WTC11 (cell line): ENCODE measurements at regions not wholly inside any gene's neighbourhood (a gene's known extent, or its start where the extent isn't known, plus 50 kb on each side); places are given as distances from the start of the nearest gene placed in this dataset.

ENCODE experiments used
- ATAC-seq: fragments of 200-7000 bp; cut with Tn5 transposase; 2 replicates; pipeline ENCODE4 v1.10.0; 2021; ENCODE audit warnings: mild to moderate bottlenecking, moderate library complexity
- CTCF ChIA-PET: fragments of 300-600 bp; sonication (Branson Sonifier 250); formaldehyde crosslinking; loops from one replicate; lab custom pipeline; 2021; ENCODE audit warnings: antibody characterized with exemption; lab: Charles Lee
- POLR2A ChIA-PET: fragments of 350-600 bp; sonication (Branson Sonifier 250); formaldehyde crosslinking; loops from one replicate; lab custom pipeline; 2021; ENCODE audit warnings: antibody characterized with exemption; lab: Charles Lee
- DNase-seq: peaks from one replicate; pipeline ENCODE4 v3.0.0; 2021; ENCODE audit warnings: low spot score
- H3K27ac Mint-ChIP-seq: 2 replicates; pipeline ENCODE4 v1.8.0; 2021; ENCODE audit warnings: mixed read lengths
- H3K27me3 Mint-ChIP-seq: 2 replicates; pipeline ENCODE4 v1.8.0; 2021; ENCODE audit warnings: low read depth, mild to moderate bottlenecking, moderate library complexity, mixed read lengths
- H3K36me3 Mint-ChIP-seq: 2 replicates; pipeline ENCODE4 v1.8.0; 2021; ENCODE audit warnings: mixed read lengths
- H3K4me1 Mint-ChIP-seq: 2 replicates; pipeline ENCODE4 v1.8.0; 2022; ENCODE audit warnings: mixed read lengths
- H3K4me3 Mint-ChIP-seq: 2 replicates; pipeline ENCODE4 v1.8.0; 2021; ENCODE audit warnings: mild to moderate bottlenecking, moderate library complexity, mixed read lengths
- H3K9me3 Mint-ChIP-seq: 2 replicates; pipeline ENCODE4 v1.8.0; 2021; ENCODE audit warnings: mixed read lengths
- ATF2 ChIP-seq: sonication (generic); formaldehyde crosslinking; IDR thresholded peaks from 2 replicates; pipeline ENCODE4 v1.8.1; 2022; ENCODE audit warnings: low read depth, missing genetic modification reagents, borderline replicate concordance
- ATF3 ChIP-seq: sonication (generic); formaldehyde crosslinking; conservative IDR thresholded peaks from 2 replicates; pipeline ENCODE4 v1.8.1; 2022; ENCODE audit warnings: mild to moderate bottlenecking, missing genetic modification reagents
- ELF4 ChIP-seq: sonication (generic); formaldehyde crosslinking; IDR thresholded peaks from 2 replicates; pipeline ENCODE4 v1.8.1; 2022; ENCODE audit warnings: low read depth, mild to moderate bottlenecking, moderate library complexity, missing genetic modification reagents
- EMX1 ChIP-seq: fragments of 250-450 bp; sonication (Bioruptor Pico); IDR thresholded peaks from 2 replicates; pipeline ENCODE4 v1.8.0; 2021; ENCODE audit warnings: mild to moderate bottlenecking
- FOXJ3 ChIP-seq: sonication (generic); formaldehyde crosslinking; IDR thresholded peaks from 2 replicates; pipeline ENCODE4 v1.9.0; 2021; ENCODE audit warnings: missing genetic modification reagents, mild to moderate bottlenecking, borderline replicate concordance
- GABPB1 ChIP-seq: sonication (generic); formaldehyde crosslinking; IDR thresholded peaks from 2 replicates; pipeline ENCODE4 v1.8.1; 2023; ENCODE audit warnings: mild to moderate bottlenecking, missing genetic modification reagents
- IRF2 ChIP-seq: sonication (generic); formaldehyde crosslinking; IDR thresholded peaks from 2 replicates; pipeline ENCODE4 v1.8.0; 2022; ENCODE audit warnings: low read depth, missing genetic modification reagents, borderline replicate concordance
- KAT7 ChIP-seq: sonication (generic); formaldehyde crosslinking; IDR thresholded peaks from 2 replicates; pipeline ENCODE4 v1.8.1; 2023; ENCODE audit warnings: missing genetic modification reagents, mild to moderate bottlenecking, borderline replicate concordance
- MYBL2 ChIP-seq: sonication (generic); formaldehyde crosslinking; IDR thresholded peaks from 2 replicates; pipeline ENCODE4 v1.8.1; 2023; ENCODE audit warnings: mild to moderate bottlenecking, moderate library complexity, missing genetic modification reagents
- NFATC4 ChIP-seq: fragments of 250-450 bp; sonication (Bioruptor Pico); IDR thresholded peaks from 2 replicates; pipeline ENCODE4 v1.9.0; 2021; ENCODE audit warnings: mild to moderate bottlenecking
- NFE2L1 ChIP-seq: sonication (generic); formaldehyde crosslinking; IDR thresholded peaks from 2 replicates; pipeline ENCODE4 v1.8.1; 2023; ENCODE audit warnings: missing genetic modification reagents
- RORB ChIP-seq: fragments of 250-450 bp; sonication (Bioruptor Pico); IDR thresholded peaks from 2 replicates; pipeline ENCODE4 v1.9.0; 2021; ENCODE audit warnings: mild to moderate bottlenecking
- SOX15 ChIP-seq: fragments of 250-450 bp; sonication (Bioruptor Pico); IDR thresholded peaks from 2 replicates; pipeline ENCODE4 v1.9.0; 2021; ENCODE audit warnings: mild to moderate bottlenecking
- SP1 ChIP-seq: sonication (generic); formaldehyde crosslinking; conservative IDR thresholded peaks from 2 replicates; pipeline ENCODE4 v1.8.1; 2022; ENCODE audit warnings: missing genetic modification reagents
- ZBTB21 ChIP-seq: sonication (generic); formaldehyde crosslinking; IDR thresholded peaks from 2 replicates; pipeline ENCODE4 v1.8.1; 2023; ENCODE audit warnings: mild to moderate bottlenecking, missing genetic modification reagents, borderline replicate concordance
- ZNF138 ChIP-seq: sonication (generic); formaldehyde crosslinking; conservative IDR thresholded peaks from 2 replicates; pipeline ENCODE4 v1.8.1; 2022; ENCODE audit warnings: mild to moderate bottlenecking, moderate library complexity, missing genetic modification reagents
- ZNF219 ChIP-seq: sonication (generic); formaldehyde crosslinking; IDR thresholded peaks from 2 replicates; pipeline ENCODE4 v1.8.0; 2023; ENCODE audit warnings: missing genetic modification reagents, mild to moderate bottlenecking, borderline replicate concordance
- ZNF263 ChIP-seq: sonication (generic); formaldehyde crosslinking; IDR thresholded peaks from 2 replicates; pipeline ENCODE4 v1.8.1; 2022; ENCODE audit warnings: low read depth, mild to moderate bottlenecking, moderate library complexity, missing genetic modification reagents
- TF ChIP-seq, protein P1 (sequence below): fragments of 250-450 bp; sonication (Bioruptor Pico); IDR thresholded peaks from 2 replicates; pipeline ENCODE4 v1.9.0; 2021; ENCODE audit warnings: mild to moderate bottlenecking, borderline replicate concordance
- TF ChIP-seq, protein P2 (sequence below): fragments of 250-450 bp; sonication (Bioruptor Pico); IDR thresholded peaks from 2 replicates; pipeline ENCODE4 v1.9.0; 2021; ENCODE audit warnings: mild to moderate bottlenecking
- TF ChIP-seq, protein P3 (sequence below): sonication (generic); formaldehyde crosslinking; IDR thresholded peaks from 2 replicates; pipeline ENCODE4 v1.8.1; 2022; ENCODE audit warnings: missing genetic modification reagents, borderline replicate concordance
- TF ChIP-seq, protein P4 (sequence below): sonication (generic); formaldehyde crosslinking; IDR thresholded peaks from 2 replicates; pipeline ENCODE4 v1.8.0; 2023; ENCODE audit warnings: missing genetic modification reagents, mild to moderate bottlenecking, borderline replicate concordance
- TF ChIP-seq, protein P5 (sequence below): sonication (generic); formaldehyde crosslinking; IDR thresholded peaks from 2 replicates; pipeline ENCODE4 v1.8.0; 2023; ENCODE audit warnings: missing genetic modification reagents

DNA sequence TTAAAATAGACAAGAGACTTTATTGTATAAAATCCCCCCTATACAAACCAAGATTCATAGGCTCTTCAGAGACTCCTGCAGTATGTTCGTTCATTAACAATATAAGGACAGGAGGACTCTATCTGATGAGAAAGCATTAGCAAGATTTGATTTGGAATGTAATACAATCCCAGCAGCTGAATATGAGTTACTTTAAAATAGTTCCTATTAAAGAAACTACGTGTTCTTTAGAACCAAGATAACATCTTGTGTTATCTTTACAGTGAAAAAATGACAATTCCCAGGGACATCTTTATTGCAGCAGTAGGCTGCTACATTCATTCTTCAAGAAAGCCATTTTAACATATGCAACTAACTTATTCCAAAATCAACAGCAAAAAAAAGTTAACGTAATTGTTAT lies 1360.1 kb upstream of the GJE1 start (continued):
- TF ChIP-seq SP1 (CRISPR knock-in tag): no peak
- TF ChIP-seq, all 79 proteins: peak for 0

- no peak for TF ChIP-seq NFATC4
- no peak for TF ChIP-seq IRF2
- TF ChIP-seq, protein P1, sequence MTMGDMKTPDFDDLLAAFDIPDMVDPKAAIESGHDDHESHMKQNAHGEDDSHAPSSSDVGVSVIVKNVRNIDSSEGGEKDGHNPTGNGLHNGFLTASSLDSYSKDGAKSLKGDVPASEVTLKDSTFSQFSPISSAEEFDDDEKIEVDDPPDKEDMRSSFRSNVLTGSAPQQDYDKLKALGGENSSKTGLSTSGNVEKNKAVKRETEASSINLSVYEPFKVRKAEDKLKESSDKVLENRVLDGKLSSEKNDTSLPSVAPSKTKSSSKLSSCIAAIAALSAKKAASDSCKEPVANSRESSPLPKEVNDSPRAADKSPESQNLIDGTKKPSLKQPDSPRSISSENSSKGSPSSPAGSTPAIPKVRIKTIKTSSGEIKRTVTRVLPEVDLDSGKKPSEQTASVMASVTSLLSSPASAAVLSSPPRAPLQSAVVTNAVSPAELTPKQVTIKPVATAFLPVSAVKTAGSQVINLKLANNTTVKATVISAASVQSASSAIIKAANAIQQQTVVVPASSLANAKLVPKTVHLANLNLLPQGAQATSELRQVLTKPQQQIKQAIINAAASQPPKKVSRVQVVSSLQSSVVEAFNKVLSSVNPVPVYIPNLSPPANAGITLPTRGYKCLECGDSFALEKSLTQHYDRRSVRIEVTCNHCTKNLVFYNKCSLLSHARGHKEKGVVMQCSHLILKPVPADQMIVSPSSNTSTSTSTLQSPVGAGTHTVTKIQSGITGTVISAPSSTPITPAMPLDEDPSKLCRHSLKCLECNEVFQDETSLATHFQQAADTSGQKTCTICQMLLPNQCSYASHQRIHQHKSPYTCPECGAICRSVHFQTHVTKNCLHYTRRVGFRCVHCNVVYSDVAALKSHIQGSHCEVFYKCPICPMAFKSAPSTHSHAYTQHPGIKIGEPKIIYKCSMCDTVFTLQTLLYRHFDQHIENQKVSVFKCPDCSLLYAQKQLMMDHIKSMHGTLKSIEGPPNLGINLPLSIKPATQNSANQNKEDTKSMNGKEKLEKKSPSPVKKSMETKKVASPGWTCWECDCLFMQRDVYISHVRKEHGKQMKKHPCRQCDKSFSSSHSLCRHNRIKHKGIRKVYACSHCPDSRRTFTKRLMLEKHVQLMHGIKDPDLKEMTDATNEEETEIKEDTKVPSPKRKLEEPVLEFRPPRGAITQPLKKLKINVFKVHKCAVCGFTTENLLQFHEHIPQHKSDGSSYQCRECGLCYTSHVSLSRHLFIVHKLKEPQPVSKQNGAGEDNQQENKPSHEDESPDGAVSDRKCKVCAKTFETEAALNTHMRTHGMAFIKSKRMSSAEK: no peak
- TF ChIP-seq, protein P2, sequence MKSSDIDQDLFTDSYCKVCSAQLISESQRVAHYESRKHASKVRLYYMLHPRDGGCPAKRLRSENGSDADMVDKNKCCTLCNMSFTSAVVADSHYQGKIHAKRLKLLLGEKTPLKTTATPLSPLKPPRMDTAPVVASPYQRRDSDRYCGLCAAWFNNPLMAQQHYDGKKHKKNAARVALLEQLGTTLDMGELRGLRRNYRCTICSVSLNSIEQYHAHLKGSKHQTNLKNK (CRISPR knock-in tag): no peak
- TF ChIP-seq EMX1 (CRISPR knock-in tag): no peak
- TF ChIP-seq ZNF263 (CRISPR knock-in tag): no peak
- TF ChIP-seq, protein P3, sequence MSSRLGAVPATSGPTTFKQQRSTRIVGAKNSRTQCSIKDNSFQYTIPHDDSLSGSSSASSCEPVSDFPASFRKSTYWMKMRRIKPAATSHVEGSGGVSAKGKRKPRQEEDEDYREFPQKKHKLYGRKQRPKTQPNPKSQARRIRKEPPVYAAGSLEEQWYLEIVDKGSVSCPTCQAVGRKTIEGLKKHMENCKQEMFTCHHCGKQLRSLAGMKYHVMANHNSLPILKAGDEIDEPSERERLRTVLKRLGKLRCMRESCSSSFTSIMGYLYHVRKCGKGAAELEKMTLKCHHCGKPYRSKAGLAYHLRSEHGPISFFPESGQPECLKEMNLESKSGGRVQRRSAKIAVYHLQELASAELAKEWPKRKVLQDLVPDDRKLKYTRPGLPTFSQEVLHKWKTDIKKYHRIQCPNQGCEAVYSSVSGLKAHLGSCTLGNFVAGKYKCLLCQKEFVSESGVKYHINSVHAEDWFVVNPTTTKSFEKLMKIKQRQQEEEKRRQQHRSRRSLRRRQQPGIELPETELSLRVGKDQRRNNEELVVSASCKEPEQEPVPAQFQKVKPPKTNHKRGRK (CRISPR knock-in tag): no peak
- TF ChIP-seq KAT7: no peak
- no peak for TF ChIP-seq NFE2L1 (CRISPR knock-in tag)
- TF ChIP-seq ATF3 (CRISPR knock-in tag): no peak
- no peak for TF ChIP-seq ELF4
- Mint-ChIP-seq H3K27ac (no peak overlapping the region), H3K27me3 (no peaks in the 10 kb centered on the region), H3K4me3 (no peak overlapping the region), H3K9me3 (peaks cover 65% of the 10 kb centered on the region), H3K36me3 (peaks cover 39% of the 10 kb centered on the region), H3K4me1 (no peaks in the 10 kb centered on the region)
- ChIA-PET CTCF (no interaction called here), POLR2A (no interaction called here)
- no peak for ATAC-seq
- no peak for DNase-seq
Measured at GRCh38 chr6:140768133-140768532, 1364.6 kb upstream of the GJE1 start.

GRCh38 chr6:140766999-140767398 lies 1365.7 kb upstream of the GJE1 start:
- Mint-ChIP-seq H3K4me3 (no peak overlapping the region), H3K9me3 (peaks cover 64% of the 10 kb centered on the region), H3K4me1 (no peaks in the 10 kb centered on the region), H3K36me3 (peaks cover 39% of the 10 kb centered on the region), H3K27me3 (no peaks in the 10 kb centered on the region), H3K27ac (no peak overlapping the region)
- CTCF ChIA-PET: no interaction called here
- no peak for TF ChIP-seq FOXJ3 (CRISPR knock-in tag)
- no peak for TF ChIP-seq ZBTB21 (CRISPR knock-in tag)
- TF ChIP-seq, protein P4, sequence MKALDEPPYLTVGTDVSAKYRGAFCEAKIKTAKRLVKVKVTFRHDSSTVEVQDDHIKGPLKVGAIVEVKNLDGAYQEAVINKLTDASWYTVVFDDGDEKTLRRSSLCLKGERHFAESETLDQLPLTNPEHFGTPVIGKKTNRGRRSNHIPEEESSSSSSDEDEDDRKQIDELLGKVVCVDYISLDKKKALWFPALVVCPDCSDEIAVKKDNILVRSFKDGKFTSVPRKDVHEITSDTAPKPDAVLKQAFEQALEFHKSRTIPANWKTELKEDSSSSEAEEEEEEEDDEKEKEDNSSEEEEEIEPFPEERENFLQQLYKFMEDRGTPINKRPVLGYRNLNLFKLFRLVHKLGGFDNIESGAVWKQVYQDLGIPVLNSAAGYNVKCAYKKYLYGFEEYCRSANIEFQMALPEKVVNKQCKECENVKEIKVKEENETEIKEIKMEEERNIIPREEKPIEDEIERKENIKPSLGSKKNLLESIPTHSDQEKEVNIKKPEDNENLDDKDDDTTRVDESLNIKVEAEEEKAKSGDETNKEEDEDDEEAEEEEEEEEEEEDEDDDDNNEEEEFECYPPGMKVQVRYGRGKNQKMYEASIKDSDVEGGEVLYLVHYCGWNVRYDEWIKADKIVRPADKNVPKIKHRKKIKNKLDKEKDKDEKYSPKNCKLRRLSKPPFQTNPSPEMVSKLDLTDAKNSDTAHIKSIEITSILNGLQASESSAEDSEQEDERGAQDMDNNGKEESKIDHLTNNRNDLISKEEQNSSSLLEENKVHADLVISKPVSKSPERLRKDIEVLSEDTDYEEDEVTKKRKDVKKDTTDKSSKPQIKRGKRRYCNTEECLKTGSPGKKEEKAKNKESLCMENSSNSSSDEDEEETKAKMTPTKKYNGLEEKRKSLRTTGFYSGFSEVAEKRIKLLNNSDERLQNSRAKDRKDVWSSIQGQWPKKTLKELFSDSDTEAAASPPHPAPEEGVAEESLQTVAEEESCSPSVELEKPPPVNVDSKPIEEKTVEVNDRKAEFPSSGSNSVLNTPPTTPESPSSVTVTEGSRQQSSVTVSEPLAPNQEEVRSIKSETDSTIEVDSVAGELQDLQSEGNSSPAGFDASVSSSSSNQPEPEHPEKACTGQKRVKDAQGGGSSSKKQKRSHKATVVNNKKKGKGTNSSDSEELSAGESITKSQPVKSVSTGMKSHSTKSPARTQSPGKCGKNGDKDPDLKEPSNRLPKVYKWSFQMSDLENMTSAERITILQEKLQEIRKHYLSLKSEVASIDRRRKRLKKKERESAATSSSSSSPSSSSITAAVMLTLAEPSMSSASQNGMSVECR: no peak
- no peak for TF ChIP-seq ATF2
- no peak for TF ChIP-seq KAT7
- TF ChIP-seq ZNF219 (CRISPR knock-in tag): no peak
- no peak for TF ChIP-seq SOX15 (CRISPR knock-in tag)
- no peak for TF ChIP-seq GABPB1
- TF ChIP-seq MYBL2 (CRISPR knock-in tag): no peak
- TF ChIP-seq RORB (CRISPR knock-in tag): no peak
- no peak for TF ChIP-seq ZNF138 (CRISPR knock-in tag)
- TF ChIP-seq, protein P5, sequence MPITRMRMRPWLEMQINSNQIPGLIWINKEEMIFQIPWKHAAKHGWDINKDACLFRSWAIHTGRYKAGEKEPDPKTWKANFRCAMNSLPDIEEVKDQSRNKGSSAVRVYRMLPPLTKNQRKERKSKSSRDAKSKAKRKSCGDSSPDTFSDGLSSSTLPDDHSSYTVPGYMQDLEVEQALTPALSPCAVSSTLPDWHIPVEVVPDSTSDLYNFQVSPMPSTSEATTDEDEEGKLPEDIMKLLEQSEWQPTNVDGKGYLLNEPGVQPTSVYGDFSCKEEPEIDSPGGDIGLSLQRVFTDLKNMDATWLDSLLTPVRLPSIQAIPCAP: no peak
- POLR2A ChIA-PET: no interaction called here
- no peak for DNase-seq
- ATAC-seq: no peak
